Stimulated activated CD4-positive, alpha-beta T cell treated with anti-CD3 and anti-CD28 coated beads, Interleukin-15, amount 100 ng/mL, for 48 hours (primary cell): ENCODE measurements at regions not wholly inside any gene's neighbourhood (a gene's known extent, or its start where the extent isn't known, plus 50 kb on each side); places are given as distances from the start of the nearest gene placed in this dataset.
"Not testable (repeated sequence)": the region's sequence is repeated elsewhere in the genome, so short reads cannot be mapped to it uniquely, and the experiment has no call there.

Experiments
- DNase-seq, 2 donors: peaks; one replicate each; pipeline ENCODE4 v3.0.0-alpha.2; 2020; ENCODE audit warnings: low read depth in 2 of 2

GRCh38 chr6:71720705-71721104 lies 165.6 kb upstream of the RIMS1 start:
- no peak for DNase-seq

GRCh38 chr6:71721642-71722041 lies 164.7 kb upstream of the RIMS1 start:
- no peak for DNase-seq

GRCh38 chr6:71722736-71723135 lies 163.6 kb upstream of the RIMS1 start:
- DNase-seq: no peak

GRCh38 chr6:71724456-71725125 lies 161.8 kb upstream of the RIMS1 start:
- no peak for DNase-seq

- no peak for DNase-seq
Observed at GRCh38 chr6:71725126-71725470, 161.3 kb upstream of the RIMS1 start.

- no peak for DNase-seq
Observed at GRCh38 chr6:71726121-71726520, 160.2 kb upstream of the RIMS1 start.

- DNase-seq: no peak
Observed at GRCh38 chr6:71727632-71728294, 158.6 kb upstream of the RIMS1 start.

GRCh38 chr6:71730284-71730683 lies 156.1 kb upstream of the RIMS1 start:
- no peak for DNase-seq

- no peak for DNase-seq
Observed at GRCh38 chr6:71733970-71734899, 152.1 kb upstream of the RIMS1 start.

- DNase-seq: no peak
Observed at GRCh38 chr6:71737953-71738352, 148.4 kb upstream of the RIMS1 start.

- no peak for DNase-seq
Observed at GRCh38 chr6:71745525-71745924, 140.8 kb upstream of the RIMS1 start.

- DNase-seq: no peak
Observed at GRCh38 chr6:71766146-71766760, 120.1 kb upstream of the RIMS1 start.

GRCh38 chr6:71766796-71767195 lies 119.6 kb upstream of the RIMS1 start:
- DNase-seq: no peak

- no peak for DNase-seq
Observed at GRCh38 chr6:71768356-71768755, 118.0 kb upstream of the RIMS1 start.

GRCh38 chr6:71808865-71809264 lies 77.5 kb upstream of the RIMS1 start:
- no peak for DNase-seq

- DNase-seq: no peak
Observed at GRCh38 chr6:71810880-71811279, 75.5 kb upstream of the RIMS1 start.

- no peak for DNase-seq
Observed at GRCh38 chr6:71822625-71823024, 63.7 kb upstream of the RIMS1 start.

GRCh38 chr6:71832110-71832764 lies 54.1 kb upstream of the RIMS1 start:
- not testable (repeated sequence) for DNase-seq
